HEK293 (cell line): ENCODE measurements at regions not wholly inside any gene's neighbourhood (a gene's known extent, or its start where the extent isn't known, plus 50 kb on each side); places are given as distances from the start of the nearest gene placed in this dataset.

Experiments
- CTCF ChIA-PET: fragments of 350-600 bp; formaldehyde crosslinking; extraction: SDS; loops from one replicate; lab custom pipeline; 2021; ENCODE audit warnings: antibody characterized with exemption; lab: Yijun Ruan, JAX
- POLR2A ChIA-PET: fragments of 300-600 bp; formaldehyde crosslinking; extraction: SDS; loops from one replicate; lab custom pipeline; 2020; ENCODE audit warnings: antibody characterized with exemption, inconsistent platforms; lab: Yijun Ruan, JAX
- H3K27ac ChIP-seq: fragments of 200-500 bp; sonication (Bioruptor generic); 2 replicates; pipeline ENCODE4 v1.5.1; 2014; ENCODE audit warnings: low read depth, low read length, control low read depth, inconsistent platforms; ENCODE audit errors: extremely low read depth
- H3K36me3 ChIP-seq, 2 experiments: fragments of 200-500 bp in 1 of 2; sonication (Bioruptor generic) in 1 of 2; 1 replicate in 1 of 2; 2 replicates in 1 of 2; pipeline ENCODE4 v1.5.1; 2014 to 2017; ENCODE audit warnings: inconsistent platforms in 2 of 2, low read length in 2 of 2; ENCODE audit not compliant: control insufficient read depth in 2 of 2, insufficient read depth in 1 of 2
- H3K4me1 ChIP-seq: fragments of 200-500 bp; sonication (Bioruptor generic); 2 replicates; pipeline ENCODE4 v1.5.1; 2014; ENCODE audit warnings: mild to moderate bottlenecking, low read length, inconsistent platforms; ENCODE audit not compliant: control insufficient read depth, insufficient read depth
- H3K4me3 ChIP-seq: 2 replicates; pipeline ENCODE4 v1.5.1; 2011; ENCODE audit warnings: low read depth, mild to moderate bottlenecking, control low read depth, low read length, moderate library complexity
- H3K9me3 ChIP-seq: fragments of 200-500 bp; sonication (Bioruptor generic); 2 replicates; pipeline ENCODE4 v1.5.1; 2014; ENCODE audit warnings: low read depth, low read length, inconsistent platforms; ENCODE audit not compliant: control insufficient read depth, insufficient read depth
- KLF16 ChIP-seq: fragments of 450-650 bp; formaldehyde crosslinking; IDR thresholded peaks from 2 replicates; pipeline ENCODE4 v1.5.1; 2017; ENCODE audit warnings: missing biosample characterization, missing genetic modification characterization
- MZF1 ChIP-seq: fragments of 450-650 bp; formaldehyde crosslinking; IDR thresholded peaks from 2 replicates; pipeline ENCODE4 v1.5.1; 2017; ENCODE audit warnings: missing biosample characterization, missing genetic modification characterization, borderline replicate concordance
- PRDM10 ChIP-seq: fragments of 450-650 bp; formaldehyde crosslinking; IDR thresholded peaks from 2 replicates; pipeline ENCODE4 v1.5.1; 2016; ENCODE audit warnings: missing biosample characterization, missing genetic modification characterization
- SETDB1 ChIP-seq: IDR thresholded peaks from one replicate; pipeline ENCODE4 v1.6.1; 2017; ENCODE audit warnings: mild to moderate bottlenecking, low read length, moderate library complexity, mixed read lengths; ENCODE audit not compliant: insufficient read length
- SP3 ChIP-seq: fragments of 450-650 bp; formaldehyde crosslinking; IDR thresholded peaks from 2 replicates; pipeline ENCODE4 v1.5.1; 2016; ENCODE audit warnings: missing biosample characterization, missing genetic modification characterization
- TRIM28 ChIP-seq: IDR thresholded peaks from 2 replicates; pipeline ENCODE4 v1.6.1; 2011; ENCODE audit warnings: low read length, control low read depth, borderline replicate concordance
- WT1 ChIP-seq: fragments of 450-650 bp; formaldehyde crosslinking; IDR thresholded peaks from 2 replicates; pipeline ENCODE4 v1.5.1; 2016; ENCODE audit warnings: missing biosample characterization, missing genetic modification characterization
- ZBTB48 ChIP-seq: fragments of 450-650 bp; formaldehyde crosslinking; IDR thresholded peaks from 2 replicates; pipeline ENCODE4 v1.5.1; 2016; ENCODE audit warnings: missing biosample characterization, missing genetic modification characterization
- ZBTB6 ChIP-seq: fragments of 450-650 bp; formaldehyde crosslinking; IDR thresholded peaks from 2 replicates; pipeline ENCODE4 v1.5.1; 2017; ENCODE audit warnings: missing biosample characterization, missing genetic modification characterization
- ZNF133 ChIP-seq: fragments of 450-650 bp; formaldehyde crosslinking; IDR thresholded peaks from 2 replicates; pipeline ENCODE4 v1.5.1; 2016; ENCODE audit warnings: missing biosample characterization, missing genetic modification characterization
- ZNF140 ChIP-seq: fragments of 450-650 bp; formaldehyde crosslinking; IDR thresholded peaks from 2 replicates; pipeline ENCODE4 v1.5.1; 2016; ENCODE audit warnings: missing biosample characterization, missing genetic modification characterization
- ZNF19 ChIP-seq: fragments of 450-650 bp; formaldehyde crosslinking; IDR thresholded peaks from 2 replicates; pipeline ENCODE4; 2016; ENCODE audit warnings: missing biosample characterization, missing genetic modification characterization, low read depth
- ZNF2 ChIP-seq: fragments of 450-650 bp; formaldehyde crosslinking; IDR thresholded peaks from 2 replicates; pipeline ENCODE4 v1.5.1; 2016; ENCODE audit warnings: missing biosample characterization, missing genetic modification characterization
- ZNF366 ChIP-seq: fragments of 450-650 bp; formaldehyde crosslinking; conservative IDR thresholded peaks from 2 replicates; pipeline ENCODE4 v1.5.1; 2016; ENCODE audit warnings: missing biosample characterization, missing genetic modification characterization
- ZNF398 ChIP-seq: fragments of 450-650 bp; formaldehyde crosslinking; IDR thresholded peaks from 2 replicates; pipeline ENCODE4 v1.5.1; 2017; ENCODE audit warnings: missing biosample characterization, missing genetic modification characterization
- ZNF48 ChIP-seq: fragments of 450-650 bp; formaldehyde crosslinking; IDR thresholded peaks from 2 replicates; pipeline ENCODE4 v1.5.1; 2016; ENCODE audit warnings: missing biosample characterization, missing genetic modification characterization
- ZNF501 ChIP-seq: fragments of 450-650 bp; formaldehyde crosslinking; IDR thresholded peaks from 2 replicates; pipeline ENCODE4 v1.5.1; 2016; ENCODE audit warnings: missing biosample characterization, missing genetic modification characterization
- ZNF518A ChIP-seq: fragments of 450-650 bp; formaldehyde crosslinking; conservative IDR thresholded peaks from 2 replicates; pipeline ENCODE4 v1.5.1; 2016; ENCODE audit warnings: low read depth, missing biosample characterization, missing genetic modification characterization
- ZNF530 ChIP-seq: fragments of 450-650 bp; formaldehyde crosslinking; IDR thresholded peaks from 2 replicates; pipeline ENCODE4 v1.5.1; 2016; ENCODE audit warnings: low read depth, missing biosample characterization, missing genetic modification characterization
- ZNF692 ChIP-seq: fragments of 450-650 bp; formaldehyde crosslinking; IDR thresholded peaks from 2 replicates; pipeline ENCODE4 v1.5.1; 2016; ENCODE audit warnings: missing biosample characterization, missing genetic modification characterization
- ZNF768 ChIP-seq: fragments of 450-650 bp; formaldehyde crosslinking; IDR thresholded peaks from 2 replicates; pipeline ENCODE4 v1.5.1; 2018; ENCODE audit warnings: missing biosample characterization, mild to moderate bottlenecking, missing genetic modification characterization

GRCh38 chr2:2938481-2938880 is 439.1 kb downstream of the EIPR1 start:
- H3K36me3 ChIP-seq = no peaks in the 10 kb centered on the region
- CTCF ChIA-PET = no interaction called here
- H3K27ac ChIP-seq = no peak overlapping the region
- H3K4me3 ChIP-seq = no peak overlapping the region
- H3K4me1 ChIP-seq = no peaks in the 10 kb centered on the region
- no peaks in the 10 kb centered on the region for H3K9me3 ChIP-seq
- POLR2A ChIA-PET = no interaction called here
- no peak for TF ChIP-seq PRDM10
- TF ChIP-seq ZBTB6 (tag by site-specific recombination) = no peak
- no peak for TF ChIP-seq ZNF692
- TF ChIP-seq ZNF133 (tag by site-specific recombination) = no peak
- no peak for TF ChIP-seq ZNF2
- no peak for TF ChIP-seq ZNF140 (tag by site-specific recombination)
- no peak for TF ChIP-seq ZNF366
- no peak for TF ChIP-seq TRIM28
- no peak for TF ChIP-seq ZNF398 (tag by site-specific recombination)
- TF ChIP-seq ZNF530 (tag by site-specific recombination) = no peak
- TF ChIP-seq ZBTB48 (tag by site-specific recombination) = no peak
- TF ChIP-seq KLF16 (tag by site-specific recombination) = no peak
- no peak for TF ChIP-seq ZNF768 (tag by site-specific recombination)
- no peak for TF ChIP-seq ZNF501
- TF ChIP-seq ZNF48 (tag by site-specific recombination) = no peak
- TF ChIP-seq MZF1 (tag by site-specific recombination) = no peak
- no peak for TF ChIP-seq ZNF19 (tag by site-specific recombination)
- no peak for TF ChIP-seq SETDB1

GRCh38 chr2:2935445-2936149 is 442.0 kb downstream of the EIPR1 start:
- CTCF ChIA-PET = interaction anchor here (0.5 to 0.6 kb wide), 2 partner anchors 136 to 707 kb away, joined by 3 read pairs; no protein-coding TSS in a partner anchor
- POLR2A ChIA-PET = no interaction called here
- H3K9me3 ChIP-seq = no peaks in the 10 kb centered on the region
- no peak for TF ChIP-seq SP3 (tag by site-specific recombination)
- no peak for TF ChIP-seq ZNF140 (tag by site-specific recombination)
- no peak for TF ChIP-seq WT1 (tag by site-specific recombination)
- no peak for TF ChIP-seq ZNF518A

More at GRCh38 chr2:2935445-2936149, 442.0 kb downstream of the EIPR1 start:
- H3K4me1 ChIP-seq = no peaks in the 10 kb centered on the region
- H3K36me3 ChIP-seq = no peaks in the 10 kb centered on the region
- no peak overlapping the region for H3K4me3 ChIP-seq
- no peak overlapping the region for H3K27ac ChIP-seq
